ENCODE measurements at regions not wholly inside any gene's neighbourhood (a gene's known extent, or its start where the extent isn't known, plus 50 kb on each side); places are given as distances from the start of the nearest gene placed in this dataset.

- DNase-seq (ENCODE audit: low spot score) = peak; percentile 21
- no peak for ATAC-seq
Observed at GRCh38 chr18:8499810-8500675, 109.2 kb upstream of the RAB12 start.

- ATAC-seq (no peak), DNase-seq (ENCODE audit: low spot score) (no peak)
Observed at GRCh38 chr18:8501044-8501443, 108.2 kb upstream of the RAB12 start.

DNA sequence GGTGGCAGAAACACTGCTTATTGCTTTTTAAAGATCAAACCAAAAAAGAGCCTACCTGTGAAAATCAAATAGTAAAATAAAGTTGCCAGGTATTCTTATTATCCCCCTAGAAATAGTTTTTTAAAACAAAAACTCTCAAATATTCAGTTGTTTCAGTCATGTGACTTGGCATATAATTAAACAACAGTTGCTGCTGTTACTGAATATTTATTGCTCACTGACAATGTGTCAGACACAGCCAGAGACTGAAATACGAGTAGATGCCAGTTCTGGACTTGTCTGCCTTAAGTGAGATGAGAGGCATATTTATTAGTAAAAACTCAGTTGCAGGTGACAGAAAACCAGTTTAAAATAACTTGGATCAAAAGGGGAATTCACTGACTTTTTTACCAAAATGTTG is 106.0 kb upstream of the RAB12 start:
- ATAC-seq (no peak), DNase-seq (ENCODE audit: low spot score) (no peak)

- ATAC-seq (no peak), DNase-seq (ENCODE audit: low spot score) (no peak)
Observed at GRCh38 chr18:8504424-8504823, 104.8 kb upstream of the RAB12 start.

DNA sequence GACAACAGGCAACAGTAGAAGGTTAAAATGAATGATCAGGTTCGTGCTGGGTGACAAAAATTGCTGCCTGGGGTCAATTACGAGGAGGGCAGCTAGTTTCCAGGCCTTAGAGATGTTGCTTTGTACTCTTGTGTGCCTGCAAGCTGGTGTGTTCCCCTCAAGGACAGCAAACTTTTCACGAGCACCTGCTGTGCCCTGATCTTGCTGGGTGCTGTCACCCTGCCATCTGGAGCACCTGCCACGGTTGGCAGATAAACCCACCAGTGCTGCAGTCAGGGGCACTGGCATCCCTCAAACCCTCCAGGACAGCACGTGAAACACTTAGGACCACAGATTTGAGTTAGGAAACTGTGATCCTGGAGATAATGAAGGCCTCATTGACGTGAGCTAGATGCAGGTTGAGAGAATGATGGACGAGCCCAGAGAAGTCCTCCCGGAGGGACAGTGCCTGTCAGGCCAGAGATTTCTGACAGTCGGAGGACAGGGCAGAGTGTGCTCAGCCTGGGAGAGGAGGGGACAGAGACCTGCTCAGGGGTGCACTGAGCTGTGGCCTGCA is 104.3 kb upstream of the RAB12 start:
- no peak for ATAC-seq
- DNase-seq (ENCODE audit: low spot score) = no peak

DNA sequence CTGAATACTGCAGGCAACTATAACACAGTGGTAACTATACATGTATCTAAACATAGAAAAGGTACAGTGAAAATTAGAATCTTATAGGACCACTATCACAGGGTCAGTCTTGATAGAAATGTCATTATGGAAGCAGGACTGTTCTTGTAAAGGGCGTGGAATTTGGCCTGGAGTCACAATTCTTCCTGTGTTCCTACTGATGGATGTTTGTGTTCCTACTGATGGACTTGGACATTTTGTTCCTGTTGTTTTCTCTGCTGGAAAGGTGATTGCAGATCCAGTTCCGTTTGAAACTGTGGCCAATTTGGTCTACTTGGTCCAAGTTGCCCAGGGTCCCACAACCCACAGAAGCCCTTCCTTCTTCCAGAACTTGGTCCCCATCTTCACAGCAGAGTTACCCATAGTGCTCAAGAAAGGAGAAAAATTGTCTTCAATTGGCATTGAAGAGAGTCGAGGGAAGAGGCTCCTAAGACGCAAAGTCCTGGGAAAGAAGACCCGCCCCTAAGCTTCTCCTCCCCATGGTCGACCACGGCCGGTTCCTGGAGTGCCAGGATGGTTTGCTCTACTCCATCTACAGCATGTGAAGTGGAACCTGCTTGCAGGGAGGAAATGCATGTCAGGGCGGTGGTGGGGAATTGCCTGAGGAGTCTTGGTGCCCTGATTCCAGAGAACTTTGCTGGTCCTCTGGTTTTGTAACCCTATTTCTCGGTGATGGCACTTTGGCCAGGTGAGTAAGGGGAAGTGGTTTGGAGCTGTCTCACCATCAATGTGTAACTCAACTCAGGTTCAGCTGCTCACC is 102.8 kb upstream of the RAB12 start:
- no peak for DNase-seq (ENCODE audit: low spot score)
- no peak for ATAC-seq

DNA sequence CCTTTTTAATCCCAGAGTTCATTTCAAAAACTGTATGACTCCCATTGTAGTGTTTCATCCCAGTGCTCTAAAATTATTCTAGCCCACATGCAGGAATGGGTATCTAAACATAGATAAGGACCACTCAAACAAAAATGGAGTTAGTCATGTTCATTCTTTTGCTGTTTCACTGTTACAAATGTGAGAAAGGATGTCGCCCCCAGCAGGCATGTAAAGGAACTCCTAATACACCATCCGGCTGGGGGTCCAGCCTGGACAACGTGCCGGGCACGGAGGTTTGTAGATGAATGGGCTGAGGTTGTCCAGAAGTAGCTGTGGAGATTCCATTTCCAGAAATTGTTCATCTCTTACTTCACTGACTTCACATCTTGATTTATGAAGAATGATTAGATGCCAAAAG is 101.9 kb upstream of the RAB12 start:
- ATAC-seq = no peak

GRCh38 chr18:8507915-8508705 is 101.1 kb upstream of the RAB12 start:
- DNase-seq (ENCODE audit: low spot score) (no peak), ATAC-seq (no peak)

More for the DNA sequence above, 101.9 kb upstream of the RAB12 start:
- no peak for DNase-seq (ENCODE audit: low spot score)

GRCh38 chr18:8513249-8513648 is 96.0 kb upstream of the RAB12 start:
- ATAC-seq (no peak), DNase-seq (ENCODE audit: low spot score) (no peak)

GRCh38 chr18:8514409-8514808 is 94.8 kb upstream of the RAB12 start:
- DNase-seq (ENCODE audit: low spot score) (no peak), ATAC-seq (no peak)

GRCh38 chr18:8515142-8515865 is 93.9 kb upstream of the RAB12 start:
- peak; percentile 31 for DNase-seq (ENCODE audit: low spot score)
- no peak for ATAC-seq

DNA sequence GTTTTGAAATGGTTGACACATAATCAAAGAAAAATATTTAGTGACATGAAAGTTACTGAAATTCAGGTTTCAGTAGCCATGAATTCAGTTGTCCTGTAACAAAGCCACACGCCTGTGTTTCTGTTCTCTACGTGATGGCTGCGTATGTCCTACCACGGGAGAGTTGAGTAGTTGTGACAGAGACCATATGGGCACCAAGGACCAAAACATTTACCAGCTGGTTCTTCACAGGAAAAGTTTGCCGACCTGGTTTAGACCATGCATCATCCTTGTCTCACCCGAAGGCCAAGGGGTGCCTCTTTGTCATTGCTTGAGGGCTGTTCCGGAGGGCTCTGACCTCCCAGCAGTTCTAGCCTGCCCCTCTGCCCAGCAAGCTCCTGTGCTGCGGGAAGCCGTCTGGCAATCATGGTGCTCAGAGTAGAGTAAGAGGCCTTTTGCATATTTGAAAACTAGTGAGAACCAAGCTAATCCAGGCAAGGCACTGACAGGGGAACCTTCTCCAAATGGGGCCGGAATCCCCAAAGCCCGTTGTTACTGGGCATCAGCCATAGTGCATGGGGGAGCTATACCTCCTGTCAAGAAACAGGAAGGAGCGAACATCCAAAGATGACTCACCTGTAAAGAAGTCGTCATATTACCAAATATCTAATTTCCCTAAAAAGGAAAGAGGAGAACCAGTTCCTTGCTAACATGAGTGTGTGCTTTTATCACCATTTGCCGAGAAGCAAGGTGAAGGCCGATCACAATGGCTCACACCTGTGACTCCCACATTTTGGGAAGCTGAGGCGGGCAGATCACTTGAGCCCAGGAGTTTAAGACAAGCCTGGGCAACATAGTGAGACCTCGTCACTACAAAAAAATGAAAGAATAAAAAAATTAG is 92.6 kb upstream of the RAB12 start:
- ATAC-seq (no peak), DNase-seq (ENCODE audit: low spot score) (peak; percentile 19)

DNA sequence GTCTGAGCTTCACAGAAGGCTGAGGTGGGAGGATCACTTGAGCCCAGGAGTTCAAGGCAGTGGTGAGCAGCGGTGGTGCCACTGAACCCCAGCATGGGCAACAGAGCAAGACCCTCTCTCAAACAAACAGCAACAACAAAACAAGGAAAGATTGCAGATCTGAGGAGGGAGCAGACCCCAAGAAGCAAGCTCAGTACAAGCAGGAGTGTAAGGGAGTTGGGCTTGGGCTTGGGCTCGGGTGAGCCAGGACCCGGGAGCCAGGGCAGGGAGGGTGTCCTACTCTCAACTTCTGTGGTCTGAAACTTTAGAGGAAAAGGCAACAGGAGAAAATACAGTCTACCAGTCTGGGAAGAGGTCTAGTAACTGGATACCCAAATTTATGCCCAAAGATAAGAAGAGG is 92.0 kb upstream of the RAB12 start:
- DNase-seq (ENCODE audit: low spot score) (peak; percentile 27), ATAC-seq (no peak)

DNA sequence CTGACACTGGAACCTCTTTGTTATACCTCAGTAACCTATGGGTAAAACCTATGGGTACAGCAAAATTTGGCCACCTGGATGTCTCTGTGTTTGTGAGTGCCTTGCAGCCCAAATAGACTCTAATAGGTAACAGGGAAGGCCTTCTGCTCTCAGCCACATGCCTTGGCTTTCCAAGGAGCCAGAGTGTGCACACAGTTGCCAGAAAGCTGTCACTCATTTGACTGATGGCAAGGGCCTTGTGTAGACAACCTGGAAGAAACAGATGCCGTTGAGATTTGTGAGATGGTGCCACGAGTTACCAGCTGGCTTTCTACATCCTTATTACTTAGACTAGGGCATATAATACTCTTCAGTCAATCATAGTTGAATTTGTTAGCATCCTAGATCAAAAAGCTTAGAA is 90.1 kb upstream of the RAB12 start:
- ATAC-seq = no peak

GRCh38 chr18:8520266-8520665 is 89.0 kb upstream of the RAB12 start:
- ATAC-seq (no peak), DNase-seq (ENCODE audit: low spot score) (no peak)

More for the DNA sequence above, 90.1 kb upstream of the RAB12 start:
- DNase-seq (ENCODE audit: low spot score) = no peak

- DNase-seq (ENCODE audit: low spot score) = no peak
- no peak for ATAC-seq
Observed at GRCh38 chr18:8522756-8523155, 86.5 kb upstream of the RAB12 start.

DNA sequence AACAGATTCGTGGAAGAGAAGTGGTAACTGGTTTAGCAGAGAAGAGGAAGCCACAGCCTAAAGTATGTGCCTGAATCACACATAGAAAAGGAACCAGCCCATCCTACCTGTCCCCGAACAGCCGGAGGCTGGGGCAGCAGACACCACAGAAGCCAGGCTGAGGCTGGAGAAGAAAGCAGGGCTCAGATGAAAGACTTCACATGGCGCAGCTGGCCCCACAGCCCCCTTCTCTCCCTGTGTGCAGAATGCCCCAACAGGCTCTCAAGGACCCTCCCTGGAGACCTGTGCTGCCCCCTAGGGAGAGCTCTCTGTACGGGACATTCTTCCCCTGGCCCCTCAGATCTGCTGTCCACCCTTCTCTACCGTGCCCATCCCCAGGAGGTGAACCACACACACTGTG is 83.5 kb upstream of the RAB12 start:
- ATAC-seq (no peak), DNase-seq (ENCODE audit: low spot score) (no peak)

DNA sequence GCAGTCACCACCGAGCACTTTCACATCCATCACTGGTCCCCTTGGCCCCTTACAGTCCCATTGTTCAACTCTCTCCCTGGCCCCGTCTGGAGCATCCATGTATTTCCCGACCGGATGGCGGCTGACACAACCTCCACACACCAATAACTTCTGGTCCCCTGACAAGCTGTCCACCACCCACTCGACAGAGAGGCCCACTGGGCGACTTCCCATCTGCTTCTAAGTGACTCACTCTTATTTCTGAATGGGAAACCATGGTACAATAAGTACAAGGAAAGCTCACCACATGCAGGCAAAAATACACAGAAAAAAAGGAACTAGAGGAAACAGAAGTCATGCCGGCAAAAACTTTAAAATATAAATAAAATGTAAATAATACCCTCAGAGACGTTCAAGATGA is 82.9 kb upstream of the RAB12 start:
- ATAC-seq (no peak), DNase-seq (ENCODE audit: low spot score) (no peak)

- ATAC-seq (no peak), DNase-seq (ENCODE audit: low spot score) (no peak)
Observed at GRCh38 chr18:8529609-8530008, 79.6 kb upstream of the RAB12 start.

Data from left lobe of liver (tissue), 2 donors.